22Rv1 (cell line): ENCODE measurements at regions not wholly inside any gene's neighbourhood (a gene's known extent, or its start where the extent isn't known, plus 50 kb on each side); places are given as distances from the start of the nearest gene placed in this dataset.

ENCODE experiments used
- CTCF ChIP-seq: fragments of 450-650 bp; IDR thresholded peaks from 2 replicates; pipeline ENCODE4 v1.5.1; 2017; ENCODE audit warnings: mild to moderate bottlenecking
- ZFX ChIP-seq: fragments of 450-650 bp; IDR thresholded peaks from 2 replicates; pipeline ENCODE4 v1.6.1; 2017; ENCODE audit warnings: antibody characterized with exemption, borderline replicate concordance

- TF ChIP-seq CTCF (no peak), ZFX (no peak)
Observed at GRCh38 chr2:147250652-147251356, 594.0 kb upstream of the ACVR2A start.
